BE2C (cell line): ENCODE measurements at regions not wholly inside any gene's neighbourhood (a gene's known extent, or its start where the extent isn't known, plus 50 kb on each side); places are given as distances from the start of the nearest gene placed in this dataset.

Experiments used
- DNase-seq: peaks from one replicate; pipeline ENCODE4 v3.0.0-alpha.2; 2020
- H3K27me3 ChIP-seq: fragments of 250-450 bp; sonication (Bioruptor Pico); 2 replicates; pipeline ENCODE4 v1.5.1; 2020; ENCODE audit warnings: mild to moderate bottlenecking
- H3K36me3 ChIP-seq: fragments of 250-450 bp; sonication (Bioruptor Pico); 2 replicates; pipeline ENCODE4 v1.5.1; 2020; ENCODE audit warnings: mild to moderate bottlenecking
- H3K4me1 ChIP-seq: fragments of 250-450 bp; sonication (Bioruptor Pico); 2 replicates; pipeline ENCODE4 v1.5.1; 2020
- H3K4me3 ChIP-seq: 2 replicates; pipeline ENCODE4 v1.5.1; 2011; ENCODE audit warnings: low read depth, low read length
- H3K9me3 ChIP-seq: fragments of 250-450 bp; sonication (Bioruptor Pico); 2 replicates; pipeline ENCODE4 v1.5.1; 2020
- TF ChIP-seq, protein P1 (sequence below): IDR thresholded peaks from 2 replicates; pipeline ENCODE4 v1.5.1; 2012; ENCODE audit warnings: mild to moderate bottlenecking, low read depth, low read length

- TF ChIP-seq, protein P1, sequence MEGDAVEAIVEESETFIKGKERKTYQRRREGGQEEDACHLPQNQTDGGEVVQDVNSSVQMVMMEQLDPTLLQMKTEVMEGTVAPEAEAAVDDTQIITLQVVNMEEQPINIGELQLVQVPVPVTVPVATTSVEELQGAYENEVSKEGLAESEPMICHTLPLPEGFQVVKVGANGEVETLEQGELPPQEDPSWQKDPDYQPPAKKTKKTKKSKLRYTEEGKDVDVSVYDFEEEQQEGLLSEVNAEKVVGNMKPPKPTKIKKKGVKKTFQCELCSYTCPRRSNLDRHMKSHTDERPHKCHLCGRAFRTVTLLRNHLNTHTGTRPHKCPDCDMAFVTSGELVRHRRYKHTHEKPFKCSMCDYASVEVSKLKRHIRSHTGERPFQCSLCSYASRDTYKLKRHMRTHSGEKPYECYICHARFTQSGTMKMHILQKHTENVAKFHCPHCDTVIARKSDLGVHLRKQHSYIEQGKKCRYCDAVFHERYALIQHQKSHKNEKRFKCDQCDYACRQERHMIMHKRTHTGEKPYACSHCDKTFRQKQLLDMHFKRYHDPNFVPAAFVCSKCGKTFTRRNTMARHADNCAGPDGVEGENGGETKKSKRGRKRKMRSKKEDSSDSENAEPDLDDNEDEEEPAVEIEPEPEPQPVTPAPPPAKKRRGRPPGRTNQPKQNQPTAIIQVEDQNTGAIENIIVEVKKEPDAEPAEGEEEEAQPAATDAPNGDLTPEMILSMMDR, result no peak
- Histone ChIP-seq H3K4me1 (no peaks in the 10 kb centered on the region), H3K4me3 (no peak overlapping the region), H3K36me3 (no peaks in the 10 kb centered on the region), H3K27me3 (peaks cover 100% of the 10 kb centered on the region), H3K9me3 (no peaks in the 10 kb centered on the region)
- DNase-seq, result no peak
Measured at GRCh38 chr6:28770732-28771131, 153.1 kb downstream of the TRIM27 start.

- TF ChIP-seq, protein P1, result peak; percentile 57
Measured at GRCh38 chr6:28771401-28772267, 152.2 kb downstream of the TRIM27 start.

DNA sequence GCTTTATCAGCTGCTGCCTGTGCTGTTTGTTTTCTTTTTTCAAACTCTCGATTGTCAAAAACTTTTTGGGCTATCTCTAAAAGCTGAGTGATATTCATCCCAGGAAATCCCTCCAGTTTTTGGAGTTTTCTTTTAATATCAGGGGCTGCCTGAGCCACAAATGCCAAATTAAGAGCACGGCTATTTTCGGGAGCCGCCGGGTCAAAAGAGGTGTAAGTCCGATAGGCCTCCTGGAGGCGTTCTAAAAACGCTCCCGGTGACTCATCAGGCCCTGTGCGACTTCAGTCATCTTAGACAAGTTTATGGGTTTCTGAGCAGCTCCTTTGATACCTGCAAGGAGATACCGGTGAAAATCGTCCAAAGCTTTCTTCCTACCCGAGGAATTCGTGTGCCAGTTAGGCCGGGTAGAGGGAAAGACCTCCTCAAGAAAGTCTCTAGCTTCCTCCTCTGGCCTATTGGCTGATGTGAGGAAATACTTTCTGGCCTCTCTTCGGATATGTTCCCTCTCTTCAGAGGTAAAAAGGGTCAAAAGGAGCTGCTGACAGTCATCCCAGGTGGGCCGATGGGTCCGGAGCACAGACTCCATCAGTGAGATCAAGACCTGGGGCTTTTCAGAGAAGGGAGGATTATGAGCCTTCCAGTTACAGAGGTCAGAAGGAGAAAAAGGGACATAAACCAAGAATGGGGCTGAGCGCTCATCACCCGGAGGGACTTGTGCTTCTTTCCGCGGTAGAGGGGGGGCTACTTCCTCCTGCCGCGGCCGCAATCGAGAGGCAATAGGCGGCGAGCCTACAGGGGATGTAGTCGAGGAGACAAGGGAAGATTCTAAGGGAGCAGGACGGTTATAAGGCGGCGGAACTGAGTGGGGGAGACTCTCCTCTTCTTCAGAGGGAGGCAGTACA is 151.1 kb downstream of the TRIM27 start:
- Histone ChIP-seq H3K4me1 (no peaks in the 10 kb centered on the region), H3K36me3 (no peaks in the 10 kb centered on the region), H3K27me3 (peaks cover 100% of the 10 kb centered on the region), H3K4me3 (no peak overlapping the region), H3K9me3 (no peaks in the 10 kb centered on the region)
- no peak for DNase-seq
- TF ChIP-seq, protein P1, result no peak

More at GRCh38 chr6:28771401-28772267, 152.2 kb downstream of the TRIM27 start:
- Histone ChIP-seq H3K27me3 (peaks cover 100% of the 10 kb centered on the region), H3K36me3 (no peaks in the 10 kb centered on the region), H3K4me1 (no peaks in the 10 kb centered on the region), H3K9me3 (no peaks in the 10 kb centered on the region), H3K4me3 (no peak overlapping the region)
- peak; percentile 43 for DNase-seq

DNA sequence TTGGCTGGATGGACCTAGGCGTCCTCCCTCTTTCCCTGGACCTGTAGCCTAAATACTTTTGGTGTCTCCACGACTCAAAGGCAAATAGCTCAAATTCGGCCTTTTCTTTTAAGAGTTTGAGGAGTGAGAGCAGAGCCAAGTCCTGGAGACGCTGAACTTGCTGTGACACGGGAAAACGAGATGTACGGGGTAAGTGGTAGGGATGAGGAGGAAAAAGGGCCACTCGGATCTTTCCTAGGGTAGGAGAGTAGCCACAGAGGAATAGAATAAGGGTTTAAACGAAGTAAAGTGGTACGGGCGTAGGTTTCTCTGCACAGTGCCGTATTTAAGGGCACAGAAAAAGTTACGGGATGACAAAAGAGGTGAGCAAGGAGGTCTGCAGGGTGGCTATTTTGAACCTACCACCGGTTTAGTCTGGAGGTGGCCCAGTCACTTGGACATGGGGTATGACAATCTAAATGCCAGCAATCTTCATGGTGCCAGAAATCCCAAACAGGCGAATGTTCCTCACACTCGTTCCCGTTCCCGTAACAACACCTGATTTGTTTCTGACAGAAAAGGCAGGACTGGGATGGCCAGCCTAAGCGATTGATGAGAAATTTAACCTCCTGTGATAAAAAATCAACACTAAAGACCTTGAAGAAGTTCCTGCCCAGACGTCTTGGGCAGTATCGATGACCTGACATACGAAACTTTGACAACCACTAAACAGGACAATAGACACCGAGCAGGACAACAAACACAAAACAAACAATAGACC is 149.3 kb downstream of the TRIM27 start:
- no peaks in the 10 kb centered on the region for H3K4me1 ChIP-seq
- H3K36me3 ChIP-seq, result no peaks in the 10 kb centered on the region
- peaks cover 98% of the 10 kb centered on the region for H3K27me3 ChIP-seq
- no peaks in the 10 kb centered on the region for H3K9me3 ChIP-seq
- no peak for DNase-seq
- TF ChIP-seq, protein P1, result no peak
- no peak overlapping the region for H3K4me3 ChIP-seq

- Histone ChIP-seq H3K27me3 (peaks cover 98% of the 10 kb centered on the region), H3K4me3 (no peak overlapping the region)
Measured at GRCh38 chr6:28775052-28775376, 148.8 kb downstream of the TRIM27 start.

More at GRCh38 chr6:28775052-28775376, 148.8 kb downstream of the TRIM27 start:
- no peaks in the 10 kb centered on the region for H3K36me3 ChIP-seq
- DNase-seq, result no peak
- TF ChIP-seq, protein P1, result no peak
- no peaks in the 10 kb centered on the region for H3K4me1 ChIP-seq
- H3K9me3 ChIP-seq, result no peaks in the 10 kb centered on the region
